Endothelial cell of umbilical vein (primary cell): ENCODE measurements at regions not wholly inside any gene's neighbourhood (a gene's known extent, or its start where the extent isn't known, plus 50 kb on each side); places are given as distances from the start of the nearest gene placed in this dataset.

Source experiments
- BruUV-seq: library from RNA; stranded (reverse); fragments of 400-500 nt; replicated peaks from 2 replicates; lab custom pipeline; 2021; lab: Mats Ljungman, UMichigan
- CTCF ChIA-PET: fragments of 300-600, 350-600 bp; sonication (Branson Sonifier 250); formaldehyde crosslinking; loops from one replicate; lab custom pipeline; 2021; ENCODE audit warnings: antibody characterized with exemption, inconsistent platforms; lab: Charles Lee
- POLR2A ChIA-PET: fragments of 300-600, 350-600 bp; sonication (Branson Sonifier 250); formaldehyde crosslinking; loops from one replicate; lab custom pipeline; 2021; ENCODE audit warnings: antibody characterized with exemption, inconsistent platforms; lab: Charles Lee
- DNase-seq: peaks from one replicate; pipeline ENCODE4 v3.0.0-alpha.2; 2011; ENCODE audit warnings: low read depth, low spot score
- FAIRE-seq: peaks from 2 replicates; lab custom pipeline; 2011; peaks lifted over from hg19 to GRCh38; lab: Jason Lieb, UNC
- H2AFZ ChIP-seq: 2 replicates; pipeline ENCODE4 v1.6.0; 2012; ENCODE audit warnings: low read depth, low read length, control low read depth, inconsistent platforms
- H3K27ac ChIP-seq: 2 replicates; pipeline ENCODE4 v1.5.1; 2011; ENCODE audit warnings: low read depth, mild to moderate bottlenecking, control low read depth, low read length, moderate library complexity; ENCODE audit not compliant: insufficient read depth
- H3K27me3 ChIP-seq, 2 experiments: 2 replicates each; pipeline versions ENCODE4 v1.6.0 to v1.6.1; 2011; ENCODE audit warnings: low read length in 2 of 2, mixed read lengths in 1 of 2; ENCODE audit not compliant: control insufficient read depth in 2 of 2, insufficient read depth in 2 of 2
- H3K36me3 ChIP-seq, 2 experiments: 2 replicates in 1 of 2; 3 replicates in 1 of 2; pipeline ENCODE4 v1.5.1; 2011; ENCODE audit warnings: low read length in 2 of 2, mild to moderate bottlenecking in 1 of 2, moderate library complexity in 1 of 2; ENCODE audit not compliant: control insufficient read depth in 2 of 2, insufficient read depth in 2 of 2; ENCODE audit errors: extremely low read depth in 1 of 2
- H3K4me1 ChIP-seq: 3 replicates; pipeline ENCODE4 v1.5.1; 2011; ENCODE audit warnings: mild to moderate bottlenecking, low read length; ENCODE audit not compliant: control insufficient read depth, insufficient read depth; ENCODE audit errors: extremely low read depth
- H3K4me2 ChIP-seq: 2 replicates; pipeline ENCODE4 v1.6.1; 2011; ENCODE audit warnings: low read length, control low read depth, mixed read lengths; ENCODE audit not compliant: insufficient read depth
- H3K4me3 ChIP-seq, 3 experiments: fragments of 200-600 bp in 1 of 3; sonication (generic), shearing (Covaris generic) in 1 of 3; replicated peaks in 1 of 3; 2 replicates each; pipeline ENCODE4 v1.5.1; 2011 to 2016; ENCODE audit warnings: control low read depth in 3 of 3, low read length in 3 of 3, mild to moderate bottlenecking in 2 of 3, inconsistent platforms in 1 of 3, low read depth in 1 of 3, moderate library complexity in 1 of 3; ENCODE audit not compliant: insufficient read depth in 1 of 3
- H3K79me2 ChIP-seq: 2 replicates; pipeline ENCODE4 v1.6.0; 2012; ENCODE audit warnings: low read length, inconsistent platforms; ENCODE audit not compliant: control insufficient read depth, insufficient read depth
- H3K9ac ChIP-seq: replicated peaks from 2 replicates; pipeline ENCODE3; 2011; ENCODE audit warnings: low read length, control low read depth; ENCODE audit not compliant: insufficient read depth; ENCODE audit errors: extremely low read depth
- H3K9me1 ChIP-seq: replicated peaks from 3 replicates; pipeline ENCODE4 v1.6.0; 2011; ENCODE audit warnings: mild to moderate bottlenecking, low read length; ENCODE audit not compliant: control insufficient read depth, insufficient read depth; ENCODE audit errors: extremely low read depth
- H3K9me3 ChIP-seq: replicated peaks from 2 replicates; pipeline ENCODE4 v1.5.1; 2012; ENCODE audit warnings: low read length, inconsistent platforms; ENCODE audit not compliant: control insufficient read depth, insufficient read depth
- H4K20me1 ChIP-seq: replicated peaks from 2 replicates; pipeline ENCODE3; 2011; ENCODE audit warnings: mild to moderate bottlenecking, low read length; ENCODE audit not compliant: control insufficient read depth, insufficient read depth; ENCODE audit errors: extremely low read depth
- EZH2 ChIP-seq: IDR thresholded peaks from 2 replicates; pipeline ENCODE4 v1.6.1; 2012; ENCODE audit warnings: borderline replicate concordance, low read depth, mild to moderate bottlenecking, moderate library complexity, low read length, inconsistent platforms; ENCODE audit not compliant: severe bottlenecking
- FOS ChIP-seq: IDR thresholded peaks from 2 replicates; pipeline ENCODE4 v1.6.1; 2011; ENCODE audit warnings: mild to moderate bottlenecking, low read length, moderate library complexity, borderline replicate concordance; ENCODE audit not compliant: insufficient read depth
- GATA2 ChIP-seq: IDR thresholded peaks from 2 replicates; pipeline ENCODE4 v1.7.0; 2011; ENCODE audit warnings: low read depth, mild to moderate bottlenecking, moderate library complexity, mixed read lengths, low read length; ENCODE audit not compliant: insufficient read length, insufficient read depth
- JUN ChIP-seq: IDR thresholded peaks from 2 replicates; pipeline ENCODE4 v1.6.1; 2011; ENCODE audit warnings: borderline replicate concordance, low read depth; ENCODE audit not compliant: insufficient read length, insufficient read depth
- MAX ChIP-seq: IDR thresholded peaks from 2 replicates; pipeline ENCODE4 v1.6.1; 2011; ENCODE audit not compliant: insufficient read depth, insufficient read length
- MYC ChIP-seq: IDR thresholded peaks from one replicate; pipeline ENCODE4 v1.6.1; 2011; ENCODE audit warnings: mild to moderate bottlenecking, low read depth, low read length
- POLR2A ChIP-seq: IDR thresholded peaks from 2 replicates; pipeline ENCODE4 v1.6.1; 2012; ENCODE audit warnings: low read depth, mild to moderate bottlenecking, control low read depth, low read length
- POLR2AphosphoS5 ChIP-seq: IDR thresholded peaks from 2 replicates; pipeline ENCODE4 v1.6.1; 2012; ENCODE audit warnings: low read depth, mild to moderate bottlenecking, control low read depth, low read length, moderate library complexity; ENCODE audit not compliant: insufficient read depth
- dilution Hi-C: fragments of 300-500 bp; cut with MboI; formaldehyde crosslinking; loops from one replicate; pipeline ENCODE4 v1.15.0; 2019; ENCODE audit warnings: low sequenced_read_pairs; ENCODE audit not compliant: extremely low pct_ligation_motif_present
- intact Hi-C: fragments of 100-400 bp; cut with micrococcal nuclease; formaldehyde crosslinking; loops from one replicate; pipeline ENCODE4 v1.10.0; 2022

- no peak overlapping the region for H2AFZ ChIP-seq
- no peak overlapping the region for H3K4me2 ChIP-seq
- H3K4me1 ChIP-seq = peaks cover 16% of the 10 kb centered on the region
- H3K27me3 ChIP-seq = no peaks in the 10 kb centered on the region
- intact Hi-C loops (no loop called here), dilution Hi-C loops (no loop called here)
- peaks cover 2% of the 10 kb centered on the region for H3K9me1 ChIP-seq
- peaks cover 42% of the 10 kb centered on the region for H3K79me2 ChIP-seq
- H3K4me3 ChIP-seq = no peak overlapping the region
- H3K27ac ChIP-seq = no peak overlapping the region
- no peak for FAIRE-seq
- POLR2A ChIA-PET = no interaction called here
- H3K9me3 ChIP-seq = no peaks in the 10 kb centered on the region
- H3K9ac ChIP-seq = no peak overlapping the region
- DNase-seq = no peak
- no peak for TF ChIP-seq GATA2
- CTCF ChIA-PET = interaction anchor here (0.8 to 7.6 kb wide), 14 partner anchors 14 to 92 kb away, joined by 3 to 78 read pairs (median 6); no protein-coding TSS in a partner anchor
- no peaks in the 10 kb centered on the region for H3K36me3 ChIP-seq
- BruUV-seq = no TSS peak
- H4K20me1 ChIP-seq = no peaks in the 10 kb centered on the region
These were observed 62.9 kb upstream of the ABL1 start for GRCh38 chr9:130772185-130772584.

- H3K4me3 ChIP-seq = no peak overlapping the region
- no peaks in the 10 kb centered on the region for H3K9me3 ChIP-seq
- intact Hi-C loops = no loop called here
- H3K27ac ChIP-seq = no peak overlapping the region
- dilution Hi-C loops = no loop called here
- FAIRE-seq (no peak), DNase-seq (no peak)
- no TSS peak for BruUV-seq
- no peaks in the 10 kb centered on the region for H3K27me3 ChIP-seq
- H3K4me2 ChIP-seq = no peak overlapping the region
- peaks cover 6% of the 10 kb centered on the region for H3K4me1 ChIP-seq
- H3K36me3 ChIP-seq = no peaks in the 10 kb centered on the region
- H3K9me1 ChIP-seq = peaks cover 2% of the 10 kb centered on the region
- H4K20me1 ChIP-seq = no peaks in the 10 kb centered on the region
- TF ChIP-seq EZH2 (no peak), POLR2AphosphoS5 (no peak), GATA2 (no peak), MAX (no peak), MYC (no peak), JUN (no peak), POLR2A (no peak), FOS (no peak)
- H2AFZ ChIP-seq = no peak overlapping the region
- peaks cover 37% of the 10 kb centered on the region for H3K79me2 ChIP-seq
- H3K9ac ChIP-seq = no peak overlapping the region
- ChIA-PET POLR2A (no interaction called here), CTCF (interaction anchor here (1.1 to 7.6 kb wide), 8 partner anchors 12 to 224 kb away, joined by 3 to 78 read pairs (median 4); no protein-coding TSS in a partner anchor)
These were observed 60.9 kb upstream of the ABL1 start for GRCh38 chr9:130774183-130774582.
